ENCODE measurements at regions not wholly inside any gene's neighbourhood (a gene's known extent, or its start where the extent isn't known, plus 50 kb on each side); places are given as distances from the start of the nearest gene placed in this dataset.

GRCh38 chr10:59004392-59004791, 172.1 kb upstream of the PHYHIPL start:
- TF ChIP-seq, protein P1, sequence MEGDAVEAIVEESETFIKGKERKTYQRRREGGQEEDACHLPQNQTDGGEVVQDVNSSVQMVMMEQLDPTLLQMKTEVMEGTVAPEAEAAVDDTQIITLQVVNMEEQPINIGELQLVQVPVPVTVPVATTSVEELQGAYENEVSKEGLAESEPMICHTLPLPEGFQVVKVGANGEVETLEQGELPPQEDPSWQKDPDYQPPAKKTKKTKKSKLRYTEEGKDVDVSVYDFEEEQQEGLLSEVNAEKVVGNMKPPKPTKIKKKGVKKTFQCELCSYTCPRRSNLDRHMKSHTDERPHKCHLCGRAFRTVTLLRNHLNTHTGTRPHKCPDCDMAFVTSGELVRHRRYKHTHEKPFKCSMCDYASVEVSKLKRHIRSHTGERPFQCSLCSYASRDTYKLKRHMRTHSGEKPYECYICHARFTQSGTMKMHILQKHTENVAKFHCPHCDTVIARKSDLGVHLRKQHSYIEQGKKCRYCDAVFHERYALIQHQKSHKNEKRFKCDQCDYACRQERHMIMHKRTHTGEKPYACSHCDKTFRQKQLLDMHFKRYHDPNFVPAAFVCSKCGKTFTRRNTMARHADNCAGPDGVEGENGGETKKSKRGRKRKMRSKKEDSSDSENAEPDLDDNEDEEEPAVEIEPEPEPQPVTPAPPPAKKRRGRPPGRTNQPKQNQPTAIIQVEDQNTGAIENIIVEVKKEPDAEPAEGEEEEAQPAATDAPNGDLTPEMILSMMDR (IDR thresholded peaks at IDR 0.05): no peak
- no peak for TF ChIP-seq EP300 (IDR thresholded peaks at IDR 0.05)

All from sigmoid colon (tissue), 4 donors.